ENCODE measurements at regions not wholly inside any gene's neighbourhood (a gene's known extent, or its start where the extent isn't known, plus 50 kb on each side); places are given as distances from the start of the nearest gene placed in this dataset.

DNA sequence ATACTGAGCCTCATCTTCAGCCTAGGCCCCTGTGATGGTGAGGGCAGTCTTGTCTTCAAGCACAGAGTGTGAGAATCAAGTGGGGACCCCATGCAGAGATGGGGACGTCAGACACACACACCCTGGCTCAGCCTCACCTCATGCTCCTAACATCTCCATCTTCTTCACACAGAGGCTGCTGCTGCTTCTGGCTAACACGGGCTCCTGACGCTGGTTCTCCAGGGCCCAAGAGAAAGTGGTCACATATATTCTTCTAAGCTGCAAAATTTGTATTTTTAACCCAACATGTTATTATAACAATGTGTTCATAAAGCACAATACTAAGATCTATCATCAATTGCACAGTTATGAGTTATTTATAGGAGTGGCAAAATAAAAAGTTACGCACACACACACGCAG, 101.2 kb downstream of the VPREB1 start:
- no peak for TF ChIP-seq CTCF (IDR thresholded peaks at IDR 0.05)
- TF ChIP-seq EZH2 (IDR thresholded peaks at IDR 0.05; ENCODE audit: borderline replicate concordance, insufficient read depth, low read depth, low read length, poor library complexity, severe bottlenecking) = no peak
- H3K4me3 Mint-ChIP-seq = no peak overlapping the region
- intact Hi-C loops (cut with micrococcal nuclease) = no loop called here
- POLR2A ChIA-PET = no interaction called here
- CTCF ChIA-PET = interaction anchor here (0.8 to 1.5 kb wide), 5 partner anchors 13 to 315 kb away, joined by 3 read pairs; no protein-coding TSS in a partner anchor
- H3K4me1 Mint-ChIP-seq = peaks cover 31% of the 10 kb centered on the region
- Histone ChIP-seq H3K27ac (ENCODE audit: low read length in 2 of 2) (no peak overlapping the region), H3K9ac (ENCODE audit: low read length) (no peak overlapping the region), H3K4me3 (ENCODE audit: control extremely low read depth in 1 of 5, extremely low read depth in 1 of 5, insufficient read depth in 1 of 5, low read depth in 2 of 5, low read length in 4 of 5) (no peak overlapping the region), H3K36me3 (replicated peaks in 1 of 2; ENCODE audit: control extremely low read depth in 1 of 2, control insufficient read depth in 1 of 2, extremely low read depth in 1 of 2, insufficient read depth in 2 of 2, low read length in 1 of 2) (no peaks in the 10 kb centered on the region), H3K27me3 (replicated peaks in 1 of 4; ENCODE audit: control extremely low read depth in 1 of 4, control insufficient read depth in 3 of 4, insufficient read depth in 4 of 4, low read length in 3 of 4) (no peaks in the 10 kb centered on the region), H3K4me2 (replicated peaks; ENCODE audit: low read depth, low read length, poor library complexity, severe bottlenecking) (no peak overlapping the region), H3K9me3 (ENCODE audit: control extremely low read depth in 1 of 3, control insufficient read depth in 2 of 3, insufficient read depth in 1 of 3, low read length in 2 of 3) (no peaks in the 10 kb centered on the region), H3K4me1 (ENCODE audit: control insufficient read depth in 2 of 2, insufficient read depth in 2 of 2, low read length in 2 of 2) (peaks cover 22 to 26% of the 10 kb centered on the region in 2 donors), H2AFZ (ENCODE audit: insufficient read depth, low read depth, low read length, poor library complexity, severe bottlenecking) (no peak overlapping the region), H3K79me2 (ENCODE audit: control insufficient read depth, insufficient read depth, low read length) (no peaks in the 10 kb centered on the region), H4K20me1 (ENCODE audit: control insufficient read depth, insufficient read depth, low read length, poor library complexity, severe bottlenecking) (peaks cover 5% of the 10 kb centered on the region)
- no peaks in the 10 kb centered on the region for H3K9me3 Mint-ChIP-seq (ENCODE audit: insufficient read depth)
- DNase-seq (no peak), ATAC-seq (ENCODE audit: low read depth) (no peak)
- H3K27me3 Mint-ChIP-seq = no peaks in the 10 kb centered on the region
- WGBS (ENCODE audit: insufficient coverage) = no CpG with 5 or more reads among the region's 5 CpGs
- H3K27ac Mint-ChIP-seq = no peak overlapping the region

DNA sequence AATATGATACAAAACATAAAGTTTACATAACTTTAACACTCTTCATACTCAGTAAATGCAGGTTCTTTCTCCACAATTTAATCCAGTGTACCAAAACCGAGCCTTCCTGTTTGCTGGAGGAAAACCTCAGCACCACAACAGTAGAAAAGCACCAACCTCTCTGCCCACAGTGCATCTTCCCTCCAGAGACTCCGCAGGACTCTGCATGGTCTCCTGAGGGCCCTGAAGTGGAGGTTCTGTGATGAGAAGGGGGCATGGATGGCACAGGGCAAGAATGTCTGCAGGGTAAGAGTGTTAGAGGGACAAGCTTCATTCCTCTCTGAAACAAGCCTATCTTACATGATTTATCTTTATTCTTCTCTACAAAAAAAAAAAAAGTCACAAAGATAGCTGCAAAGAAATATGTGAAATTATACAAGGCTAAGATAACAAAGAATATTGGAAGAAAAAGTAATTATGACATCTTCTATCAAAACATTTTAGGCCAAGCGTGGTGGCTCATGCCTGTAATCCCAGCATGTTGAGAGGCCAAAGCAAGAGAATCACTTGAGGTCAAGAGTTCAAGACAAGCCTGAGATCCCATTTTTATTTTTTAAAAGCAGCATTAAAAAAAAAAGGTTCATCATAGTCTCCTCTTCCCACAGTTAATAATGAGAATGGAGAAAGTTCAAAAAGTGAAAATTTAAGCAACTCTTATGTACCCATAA, 102.0 kb downstream of the VPREB1 start:
- Histone ChIP-seq H2AFZ (ENCODE audit: insufficient read depth, low read depth, low read length, poor library complexity, severe bottlenecking) (no peak overlapping the region), H3K4me2 (replicated peaks; ENCODE audit: low read depth, low read length, poor library complexity, severe bottlenecking) (no peak overlapping the region), H3K27me3 (replicated peaks in 1 of 4; ENCODE audit: control extremely low read depth in 1 of 4, control insufficient read depth in 3 of 4, insufficient read depth in 4 of 4, low read length in 3 of 4) (no peaks in the 10 kb centered on the region), H3K27ac (ENCODE audit: low read length in 2 of 2) (no peak overlapping the region), H3K9ac (ENCODE audit: low read length) (no peak overlapping the region), H3K4me3 (ENCODE audit: control extremely low read depth in 1 of 5, extremely low read depth in 1 of 5, insufficient read depth in 1 of 5, low read depth in 2 of 5, low read length in 4 of 5) (no peak overlapping the region), H4K20me1 (ENCODE audit: control insufficient read depth, insufficient read depth, low read length, poor library complexity, severe bottlenecking) (peaks cover 5% of the 10 kb centered on the region), H3K36me3 (replicated peaks in 1 of 2; ENCODE audit: control extremely low read depth in 1 of 2, control insufficient read depth in 1 of 2, extremely low read depth in 1 of 2, insufficient read depth in 2 of 2, low read length in 1 of 2) (no peaks in the 10 kb centered on the region), H3K79me2 (ENCODE audit: control insufficient read depth, insufficient read depth, low read length) (no peaks in the 10 kb centered on the region), H3K9me3 (ENCODE audit: control extremely low read depth in 1 of 3, control insufficient read depth in 2 of 3, insufficient read depth in 1 of 3, low read length in 2 of 3) (no peaks in the 10 kb centered on the region), H3K4me1 (ENCODE audit: control insufficient read depth in 2 of 2, insufficient read depth in 2 of 2, low read length in 2 of 2) (peaks cover 22 to 26% of the 10 kb centered on the region in 2 donors)
- intact Hi-C loops (cut with micrococcal nuclease) = no loop called here
- Mint-ChIP-seq H3K4me3 (no peak overlapping the region), H3K27me3 (no peaks in the 10 kb centered on the region), H3K9me3 (ENCODE audit: insufficient read depth) (no peaks in the 10 kb centered on the region), H3K27ac (no peak overlapping the region), H3K4me1 (peaks cover 35% of the 10 kb centered on the region)
- ChIA-PET CTCF (interaction anchor here (0.8 to 1.7 kb wide), 6 partner anchors 10 to 231 kb away, joined by 3 to 8 read pairs (median 3); no protein-coding TSS in a partner anchor), POLR2A (no interaction called here)
- DNase-seq (no peak), ATAC-seq (ENCODE audit: low read depth) (no peak)
- TF ChIP-seq EZH2 (IDR thresholded peaks at IDR 0.05; ENCODE audit: borderline replicate concordance, insufficient read depth, low read depth, low read length, poor library complexity, severe bottlenecking) = no peak
- no peak for TF ChIP-seq CTCF (IDR thresholded peaks at IDR 0.05)
- WGBS (ENCODE audit: insufficient coverage) = 67% methylated on average over 2 of the region's 3 CpGs
